ENCODE measurements at regions not wholly inside any gene's neighbourhood (a gene's known extent, or its start where the extent isn't known, plus 50 kb on each side); places are given as distances from the start of the nearest gene placed in this dataset.
A peak's percentile ranks its signal among the peaks of the same experiment; 100 is the strongest.

DNA sequence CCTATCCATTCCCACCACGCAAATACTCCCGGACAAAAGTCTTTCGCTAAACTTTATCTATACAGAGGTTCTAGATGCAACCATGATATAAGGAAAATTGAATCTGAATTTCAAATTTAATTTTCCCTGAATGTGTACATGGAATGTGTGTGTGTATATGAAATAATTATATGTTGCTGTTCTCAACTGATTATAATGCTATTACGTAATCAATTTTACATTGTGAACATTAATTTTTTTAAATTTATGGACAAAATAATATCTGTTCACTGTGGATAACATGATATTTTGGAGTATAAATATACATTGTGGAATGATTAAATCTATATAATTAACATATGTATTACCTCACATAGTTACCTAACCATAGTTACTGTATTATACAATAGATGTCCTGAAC is 1250.6 kb downstream of the EFNA5 start:
- in situ Hi-C loops (cut with MboI; ENCODE audit: low sequenced_read_pairs), result no loop called here
- TF ChIP-seq CEBPB (IDR thresholded peaks at IDR 0.05; ENCODE audit: low read depth, low read length), result peak; percentile 79
- no peak for TF ChIP-seq BHLHE40 (IDR thresholded peaks at IDR 0.05; ENCODE audit: low read depth, low read length)
- no peak for TF ChIP-seq SMC3 (IDR thresholded peaks at IDR 0.05; ENCODE audit: low read depth, low read length)
- no peaks in the 10 kb centered on the region for H3K27me3 ChIP-seq (ENCODE audit: control insufficient read depth, insufficient read depth, low read length)
- WGBS, 2 experiments (ENCODE audit: extremely low coverage in 2 of 2, insufficient read length in 1 of 2), result 100% methylated on average over 3 of the region's 4 CpGs; no CpG with 5 or more reads in 1 of the 2 experiments
- DNase-seq (no peak), ATAC-seq (ENCODE audit: low read depth) (no peak)
- no peaks in the 10 kb centered on the region for H3K79me1 ChIP-seq (ENCODE audit: low read depth in 1 of 2, low read length in 2 of 2)
- dilution Hi-C loops (cut with HindIII; ENCODE audit: low sequenced_read_pairs, unreplicated experiment), result no loop called here
- no peak overlapping the region for H3K18ac ChIP-seq (ENCODE audit: low read depth, low read length)
- CTCF ChIA-PET, result no interaction called here
- no peak overlapping the region for H3K4ac ChIP-seq (ENCODE audit: low read depth, low read length)
- H4K8ac ChIP-seq (ENCODE audit: low read depth in 2 of 2, low read length in 2 of 2), result no peak overlapping the region
- H3K14ac ChIP-seq (replicated peaks; ENCODE audit: low read depth, low read length), result no peak overlapping the region
- no peak overlapping the region for H4K91ac ChIP-seq (ENCODE audit: insufficient read depth, low read depth, low read length)
- no peaks in the 10 kb centered on the region for H3K4me1 ChIP-seq (ENCODE audit: control insufficient read depth, insufficient read depth, low read length)
- H3K56ac ChIP-seq (ENCODE audit: extremely low read depth, insufficient read depth, low read length), result no peak overlapping the region
- H3K27ac ChIP-seq (ENCODE audit: insufficient read depth, low read length), result no peak overlapping the region
- H3K23ac ChIP-seq (ENCODE audit: low read depth, low read length), result no peak overlapping the region
- intact Hi-C loops (cut with micrococcal nuclease), result no loop called here
- no peak overlapping the region for H3K4me3 ChIP-seq (ENCODE audit: insufficient read depth, low read depth, low read length)
- no peaks in the 10 kb centered on the region for H4K20me1 ChIP-seq (ENCODE audit: insufficient read depth, low read length)
- POLR2A ChIA-PET (ENCODE audit: unreplicated experiment), result no interaction called here
- no peak overlapping the region for H2BK120ac ChIP-seq (ENCODE audit: low read depth, low read length)
- no peak overlapping the region for H3K9ac ChIP-seq (ENCODE audit: low read depth, low read length)
- H4K5ac ChIP-seq (ENCODE audit: low read depth, low read length), result no peak overlapping the region
- H2BK20ac ChIP-seq (ENCODE audit: low read depth, low read length), result no peak overlapping the region
- H3K36me3 ChIP-seq (ENCODE audit: control insufficient read depth, insufficient read depth, low read length), result no peaks in the 10 kb centered on the region
- no peak overlapping the region for H3K4me2 ChIP-seq (ENCODE audit: low read depth, low read length)
- H3K9me1 ChIP-seq (ENCODE audit: insufficient read depth, low read length), result no peaks in the 10 kb centered on the region
- H2BK15ac ChIP-seq (ENCODE audit: low read depth, low read length), result no peak overlapping the region
- no peak overlapping the region for H2AK9ac ChIP-seq (replicated peaks; ENCODE audit: low read depth, low read length, poor library complexity)
- H2AK5ac ChIP-seq (ENCODE audit: low read depth, low read length), result no peak overlapping the region
- H3K9me3 ChIP-seq (ENCODE audit: control insufficient read depth, insufficient read depth, low read length), result peaks cover 5% of the 10 kb centered on the region; the same call in 1 of the 2 replicates
- no peak overlapping the region for H2AFZ ChIP-seq (replicated peaks; ENCODE audit: low read length, poor library complexity)
- no TSS peak for BruUV-seq (replicated peaks)
- H2BK5ac ChIP-seq (ENCODE audit: low read depth, low read length, poor library complexity, severe bottlenecking), result no peak overlapping the region

Measured in IMR-90 (cell line).